Glomerular visceral epithelial cell (primary cell): ENCODE measurements at regions not wholly inside any gene's neighbourhood (a gene's known extent, or its start where the extent isn't known, plus 50 kb on each side); places are given as distances from the start of the nearest gene placed in this dataset.

Experiments used
- DNase-seq: peaks from one replicate; pipeline ENCODE4 v3.0.0-alpha.2; 2016; ENCODE audit errors: extremely low spot score

- DNase-seq: no peak
These were observed 182.0 kb downstream of the GPX5 start for GRCh38 chr6:28707387-28708282.

GRCh38 chr6:28709478-28710349 lies 184.0 kb downstream of the GPX5 start:
- DNase-seq: no peak

GRCh38 chr6:28710466-28711191 lies 184.9 kb downstream of the GPX5 start:
- no peak for DNase-seq

- DNase-seq: no peak
These were observed 185.6 kb downstream of the GPX5 start for GRCh38 chr6:28711325-28711724.

- no peak for DNase-seq
These were observed 186.2 kb downstream of the GPX5 start for GRCh38 chr6:28711788-28712341.

GRCh38 chr6:28712982-28713381 lies 187.3 kb downstream of the GPX5 start:
- no peak for DNase-seq

GRCh38 chr6:28719275-28719940 lies 193.7 kb downstream of the GPX5 start:
- DNase-seq: no peak

GRCh38 chr6:28720357-28721231 lies 194.9 kb downstream of the GPX5 start:
- DNase-seq: no peak

GRCh38 chr6:28721372-28721771 lies 195.7 kb downstream of the GPX5 start:
- no peak for DNase-seq

GRCh38 chr6:28724395-28724794 lies 198.7 kb downstream of the GPX5 start:
- DNase-seq: no peak

GRCh38 chr6:28725274-28725809 lies 198.4 kb downstream of the TRIM27 start:
- DNase-seq: no peak

- DNase-seq: no peak
These were observed 197.9 kb downstream of the TRIM27 start for GRCh38 chr6:28725890-28726348.

GRCh38 chr6:28726569-28727309 lies 197.0 kb downstream of the TRIM27 start:
- no peak for DNase-seq

- DNase-seq: no peak
These were observed 196.1 kb downstream of the TRIM27 start for GRCh38 chr6:28727559-28728211.

- DNase-seq: no peak
These were observed 194.0 kb downstream of the TRIM27 start for GRCh38 chr6:28729501-28730402.

GRCh38 chr6:28732052-28732451 lies 191.7 kb downstream of the TRIM27 start:
- no peak for DNase-seq

GRCh38 chr6:28734443-28734959 lies 189.3 kb downstream of the TRIM27 start:
- no peak for DNase-seq
